AG09319 (cell line): ENCODE measurements at regions not wholly inside any gene's neighbourhood (a gene's known extent, or its start where the extent isn't known, plus 50 kb on each side); places are given as distances from the start of the nearest gene placed in this dataset.

Experiments
- DNase-seq: peaks from one replicate; pipeline ENCODE4 v3.0.0-alpha.2; 2010; ENCODE audit warnings: low read depth; ENCODE audit errors: extremely low read depth
- CTCF ChIP-seq: IDR thresholded peaks from 2 replicates; pipeline ENCODE4 v1.5.1; 2011; ENCODE audit warnings: low read depth, mild to moderate bottlenecking, inconsistent platforms, low read length, moderate library complexity

- TF ChIP-seq CTCF: no peak
- no peak for DNase-seq
Measured at GRCh38 chr13:53216773-53217172, 188.2 kb downstream of the OLFM4 start.

DNA sequence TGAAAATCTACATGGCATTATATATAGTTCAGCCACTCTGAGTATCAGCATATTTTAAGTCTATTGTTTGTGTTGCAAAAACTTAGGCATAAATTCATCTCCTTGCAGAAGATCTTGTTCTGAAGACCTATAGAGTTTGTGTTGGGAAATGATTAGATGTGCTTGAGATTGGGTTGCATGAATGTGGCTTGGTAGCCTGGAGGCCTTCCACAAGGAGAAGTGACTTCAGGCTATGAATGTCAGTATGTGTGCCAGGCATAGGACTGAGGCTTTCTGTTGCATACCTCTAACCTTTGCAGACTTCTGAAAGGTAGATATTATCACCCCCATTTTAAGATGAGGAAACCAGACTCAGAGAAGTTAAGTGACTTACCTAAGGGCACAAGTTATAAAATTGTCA, 188.6 kb downstream of the OLFM4 start:
- DNase-seq: no peak
- no peak for TF ChIP-seq CTCF

GRCh38 chr13:53220038-53220437, 191.4 kb downstream of the OLFM4 start:
- DNase-seq: no peak
- TF ChIP-seq CTCF: no peak

GRCh38 chr13:53237696-53238095, 209.1 kb downstream of the OLFM4 start:
- no peak for DNase-seq

DNA sequence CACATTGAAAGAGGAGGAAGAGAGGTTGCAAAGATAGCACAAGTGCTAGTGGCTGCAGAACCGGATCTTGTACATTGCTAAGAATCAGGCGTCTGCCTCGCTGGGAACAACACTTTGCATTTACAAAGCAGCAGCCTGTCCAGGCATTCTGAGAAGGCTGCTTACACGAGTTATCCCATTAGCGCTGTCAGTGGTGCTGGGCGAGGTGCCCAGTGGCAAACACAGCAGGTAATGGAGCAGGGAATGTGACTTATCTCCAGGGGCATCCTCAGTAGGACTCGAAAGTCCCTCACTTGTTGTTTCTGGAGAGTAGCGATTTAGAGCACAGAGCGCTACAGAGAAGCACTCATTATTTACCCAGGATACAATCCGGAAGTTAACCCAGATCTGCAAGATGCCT, 209.6 kb downstream of the OLFM4 start:
- TF ChIP-seq CTCF: no peak
- DNase-seq: no peak

More at GRCh38 chr13:53237696-53238095, 209.1 kb downstream of the OLFM4 start:
- TF ChIP-seq CTCF: no peak

- no peak for TF ChIP-seq CTCF
- DNase-seq: no peak
Measured at GRCh38 chr13:53240401-53241025, 211.9 kb downstream of the OLFM4 start.

GRCh38 chr13:53241891-53242348, 213.3 kb downstream of the OLFM4 start:
- no peak for TF ChIP-seq CTCF
- DNase-seq: no peak
